ENCODE measurements at regions not wholly inside any gene's neighbourhood (a gene's known extent, or its start where the extent isn't known, plus 50 kb on each side); places are given as distances from the start of the nearest gene placed in this dataset.

DNA sequence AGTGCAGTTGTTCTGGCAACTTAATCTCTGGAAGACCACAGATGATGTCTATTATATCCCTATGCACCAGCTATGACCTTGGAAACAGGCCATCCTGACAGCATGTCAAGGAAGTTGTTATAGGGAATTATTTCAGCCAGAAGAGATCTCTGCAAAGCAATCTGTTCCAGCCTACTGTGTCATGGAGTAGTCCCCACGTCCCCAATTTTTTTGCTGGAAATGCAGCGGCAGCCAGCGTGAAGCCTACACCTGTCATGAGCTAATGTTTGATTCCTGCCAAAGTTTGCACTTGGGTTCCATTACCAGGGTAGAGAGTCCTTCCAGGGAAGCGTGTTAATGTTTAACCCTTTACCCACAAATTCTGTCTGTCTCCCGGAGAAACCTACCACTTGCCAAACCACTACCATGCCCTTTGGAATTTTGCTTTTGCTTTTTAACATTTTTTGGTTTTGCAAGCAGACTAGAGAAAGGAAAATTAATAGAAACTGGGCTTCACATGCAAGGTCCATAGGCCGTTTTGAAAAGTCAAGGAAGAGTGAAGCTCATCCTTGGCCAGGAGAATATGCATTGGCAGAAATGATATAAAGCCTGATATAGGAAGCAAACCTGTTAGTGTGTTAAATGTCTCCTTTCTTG lies 174.9 kb upstream of the SPRY4 start:
- no peak overlapping the region for H3K4me3 ChIP-seq (ENCODE audit: low read length)
- peak; percentile 50 for DNase-seq (ENCODE audit: low read depth)
- TF ChIP-seq CTCF (conservative IDR thresholded peaks at IDR 0.05; ENCODE audit: low read length) = no peak

GRCh38 chr5:142498298-142498697 lies 173.5 kb upstream of the SPRY4 start:
- DNase-seq (ENCODE audit: low read depth) = no peak
- no peak for TF ChIP-seq CTCF (conservative IDR thresholded peaks at IDR 0.05; ENCODE audit: low read length)
- no peak overlapping the region for H3K4me3 ChIP-seq (ENCODE audit: low read length)

DNA sequence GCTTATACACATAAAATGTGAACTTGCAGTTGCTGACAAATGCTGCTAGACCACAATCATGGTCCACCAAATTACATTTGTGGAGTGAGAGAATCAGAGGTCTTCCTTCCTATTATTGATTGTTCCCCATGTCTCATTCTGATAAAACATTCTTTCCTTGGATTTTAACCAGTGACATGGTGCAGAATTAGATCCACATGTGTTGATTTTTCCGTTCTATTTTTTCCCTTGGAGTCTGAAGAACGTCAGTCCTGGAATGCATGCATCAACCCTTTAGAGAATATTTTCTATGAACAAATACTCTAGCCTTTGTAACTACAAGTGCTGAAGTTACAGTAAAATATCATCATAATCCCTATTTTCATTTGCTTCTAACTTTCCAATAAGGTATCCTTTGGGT lies 170.7 kb upstream of the SPRY4 start:
- TF ChIP-seq CTCF (conservative IDR thresholded peaks at IDR 0.05; ENCODE audit: low read length) = no peak
- H3K4me3 ChIP-seq (ENCODE audit: low read length) = no peak overlapping the region
- DNase-seq (ENCODE audit: low read depth) = peak; percentile 68

DNA sequence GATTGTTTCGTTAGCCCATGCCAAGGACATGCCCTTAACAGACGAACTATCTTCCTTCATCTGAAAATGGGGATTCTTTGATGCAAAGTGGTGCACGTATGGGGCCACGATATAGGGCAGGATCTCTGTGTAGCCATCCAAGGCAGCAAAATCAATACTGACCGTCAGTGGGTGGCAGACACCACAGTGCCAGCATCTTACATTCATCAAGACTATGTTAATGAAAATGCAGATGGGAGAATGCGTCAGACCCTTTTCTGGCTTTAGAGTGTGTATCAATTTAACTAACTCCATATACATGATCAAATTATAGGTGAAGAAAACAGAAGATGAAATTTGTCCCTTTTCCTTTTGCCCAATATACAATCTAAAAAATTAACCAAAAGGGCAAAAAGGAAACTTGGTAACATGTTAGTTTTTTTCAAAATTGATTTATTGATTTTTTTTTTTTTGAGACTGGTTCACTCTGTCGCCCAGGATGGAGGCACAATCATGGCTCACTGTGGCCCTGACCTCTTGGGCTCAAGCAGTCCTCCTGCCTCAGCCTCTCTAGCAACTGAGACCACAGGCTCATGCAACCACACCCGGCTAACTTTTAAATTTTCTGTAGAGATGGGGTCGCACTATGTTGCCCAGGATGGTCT lies 169.2 kb upstream of the SPRY4 start:
- no peak for DNase-seq (ENCODE audit: low read depth)
- no peak overlapping the region for H3K4me3 ChIP-seq (ENCODE audit: low read length)
- TF ChIP-seq CTCF (conservative IDR thresholded peaks at IDR 0.05; ENCODE audit: low read length) = no peak

DNA sequence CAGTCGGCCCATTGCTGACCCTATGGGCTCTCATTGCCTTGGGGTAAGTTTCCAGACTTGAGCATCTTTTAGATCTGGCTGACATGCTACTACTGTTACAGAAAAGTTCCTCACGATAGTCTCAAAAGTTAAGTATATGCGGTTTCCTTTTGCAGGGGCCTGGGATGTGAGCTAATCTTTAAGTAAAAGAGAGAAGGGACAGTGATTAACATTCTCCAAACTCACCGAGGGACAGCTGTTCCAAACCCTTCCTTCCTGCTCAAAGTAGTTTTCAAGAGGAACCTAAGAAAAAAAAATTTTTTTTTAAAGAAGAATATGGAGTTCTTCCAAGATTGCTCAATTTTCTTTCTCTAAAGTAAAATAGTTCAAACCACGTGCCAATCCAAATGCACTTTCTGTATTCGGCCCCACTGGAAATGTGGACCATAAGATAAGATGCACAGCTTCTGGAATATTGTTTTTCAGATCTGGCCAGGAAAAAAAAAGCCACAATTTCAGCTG lies 168.0 kb upstream of the SPRY4 start:
- TF ChIP-seq CTCF (conservative IDR thresholded peaks at IDR 0.05; ENCODE audit: low read length) = no peak
- no peak overlapping the region for H3K4me3 ChIP-seq (ENCODE audit: low read length)
- DNase-seq (ENCODE audit: low read depth) = peak; percentile 40

DNA sequence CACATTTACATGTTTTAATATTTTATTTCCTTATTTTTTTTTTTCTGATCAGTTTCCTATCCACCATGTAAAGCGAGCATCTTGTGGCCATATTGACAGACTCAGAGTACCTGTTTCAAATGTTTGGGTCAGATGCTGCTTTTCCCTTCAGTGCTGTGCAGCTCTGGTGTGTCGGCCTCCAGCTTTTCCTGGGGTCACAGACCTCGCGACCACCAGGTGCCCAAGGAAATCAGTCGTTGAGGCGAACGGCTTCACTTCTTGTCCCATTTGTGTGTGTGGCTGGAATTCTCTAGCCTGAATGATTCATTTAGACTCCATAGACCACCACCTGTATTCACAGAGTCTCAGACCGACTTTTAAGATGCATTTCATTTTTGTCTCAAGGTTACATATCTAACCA lies 166.9 kb upstream of the SPRY4 start:
- TF ChIP-seq CTCF (conservative IDR thresholded peaks at IDR 0.05; ENCODE audit: low read length) = no peak
- H3K4me3 ChIP-seq (ENCODE audit: low read length) = no peak overlapping the region
- DNase-seq (ENCODE audit: low read depth) = no peak

DNA sequence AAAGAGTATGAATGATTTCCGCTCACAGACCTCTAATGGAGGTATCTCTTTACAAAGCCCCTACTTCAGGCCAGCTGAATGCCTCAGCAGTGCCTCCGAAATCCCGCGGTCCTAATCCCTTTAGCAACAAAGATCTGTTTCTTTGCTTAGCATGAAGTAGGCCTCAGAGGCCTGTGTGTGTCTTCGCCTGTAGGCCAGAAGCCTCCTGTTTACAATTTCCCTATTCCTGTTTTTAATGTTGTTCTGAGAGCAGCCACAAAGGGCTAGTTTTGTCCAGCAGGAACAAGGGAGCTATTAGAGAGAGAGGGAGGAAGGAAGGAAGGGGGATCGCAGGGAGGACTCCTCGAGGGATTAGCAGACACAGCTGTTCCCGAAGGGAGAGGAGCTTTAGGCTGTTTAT lies 166.4 kb upstream of the SPRY4 start:
- H3K4me3 ChIP-seq (ENCODE audit: low read length) = no peak overlapping the region
- no peak for DNase-seq (ENCODE audit: low read depth)
- no peak for TF ChIP-seq CTCF (conservative IDR thresholded peaks at IDR 0.05; ENCODE audit: low read length)

Data from AG10803 (cell line).